SU-DHL-6 (cell line): ENCODE measurements at regions not wholly inside any gene's neighbourhood (a gene's known extent, or its start where the extent isn't known, plus 50 kb on each side); places are given as distances from the start of the nearest gene placed in this dataset.

Experiments used
- CTCF ChIP-seq: fragments of 200-600 bp; sonication (generic); IDR thresholded peaks from one replicate; pipeline ENCODE4 v1.5.1; 2017; ENCODE audit warnings: antibody characterized with exemption, mild to moderate bottlenecking, low read length, moderate library complexity; ENCODE audit not compliant: insufficient read depth, poor library complexity, severe bottlenecking
- EZH2phosphoT487 ChIP-seq: fragments of 200-600 bp; sonication (generic), shearing (Covaris generic); conservative IDR thresholded peaks from 2 replicates; pipeline ENCODE4 v1.6.1; 2018; ENCODE audit warnings: mild to moderate bottlenecking, antibody characterized with exemption, low read length, moderate library complexity, mixed read lengths

- TF ChIP-seq CTCF, result no peak
- TF ChIP-seq EZH2phosphoT487, result no peak
Observed at GRCh38 chr3:59251869-59252268, 202.0 kb upstream of the CFAP20DC start.
